GM12875 (cell line): ENCODE measurements at regions not wholly inside any gene's neighbourhood (a gene's known extent, or its start where the extent isn't known, plus 50 kb on each side); places are given as distances from the start of the nearest gene placed in this dataset.

ENCODE experiments used
- H3K4me3 ChIP-seq: one replicate; pipeline ENCODE4 v1.5.1; 2011; ENCODE audit warnings: low read depth, low read length, control low read depth
- CTCF ChIP-seq: IDR thresholded peaks from 2 replicates; pipeline ENCODE4 v1.5.1; 2011; ENCODE audit warnings: low read depth, mild to moderate bottlenecking, control low read depth, inconsistent platforms, low read length, moderate library complexity, borderline replicate concordance; ENCODE audit not compliant: insufficient read depth

DNA sequence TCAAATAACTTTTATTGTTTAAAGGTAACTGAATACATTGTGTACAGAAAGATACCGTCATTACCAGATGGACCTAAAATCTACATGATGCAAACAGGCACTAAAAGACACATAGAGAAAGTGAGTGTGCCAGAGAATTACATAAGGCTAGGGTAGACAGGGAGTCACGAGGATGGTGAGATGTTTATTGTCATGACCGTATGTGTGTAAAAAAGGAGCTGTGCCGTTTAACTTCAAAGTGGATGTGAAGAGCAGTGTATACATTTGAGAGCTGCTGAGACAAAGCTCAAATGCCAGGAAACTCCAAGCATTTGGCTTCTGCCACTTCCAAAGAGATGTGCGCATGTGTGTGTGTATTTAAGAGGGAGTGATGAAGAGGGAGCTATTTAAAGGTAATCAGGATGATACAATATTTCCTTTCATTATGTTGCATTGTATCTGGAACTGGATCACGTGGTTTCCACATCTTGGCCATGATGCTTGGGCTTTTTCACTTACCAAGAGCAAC lies 51.4 kb upstream of the IGF1R start:
- no peak for TF ChIP-seq CTCF
- H3K4me3 ChIP-seq: no peak overlapping the region

DNA sequence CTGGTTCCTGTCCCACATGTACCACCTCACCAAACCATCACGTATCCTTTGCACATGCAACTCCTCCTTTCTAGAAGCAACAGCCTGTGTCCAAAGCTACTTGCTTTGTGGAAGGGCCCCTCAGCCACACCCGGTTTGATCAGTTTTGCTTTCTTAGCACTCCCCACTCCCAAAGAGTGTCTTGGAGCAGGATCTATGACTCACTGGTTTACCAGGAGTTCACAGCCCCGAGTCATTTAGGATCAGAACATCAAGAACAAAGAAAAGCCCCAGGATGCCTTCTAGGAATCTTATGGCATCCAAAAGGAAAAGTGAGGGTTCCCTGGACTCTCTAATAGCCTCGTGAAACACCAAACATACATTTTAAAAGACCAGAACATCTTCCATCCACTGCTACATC lies 50.7 kb upstream of the IGF1R start:
- H3K4me3 ChIP-seq: no peak overlapping the region
- no peak for TF ChIP-seq CTCF
